GM19238 (cell line): ENCODE measurements at regions not wholly inside any gene's neighbourhood (a gene's known extent, or its start where the extent isn't known, plus 50 kb on each side); places are given as distances from the start of the nearest gene placed in this dataset.
"Not testable (repeated sequence)": the region's sequence is repeated elsewhere in the genome, so short reads cannot be mapped to it uniquely, and the experiment has no call there.

ENCODE experiments used
- DNase-seq: peaks from one replicate; pipeline ENCODE4 v3.0.0; 2011; ENCODE audit warnings: low spot score; ENCODE audit not compliant: insufficient read length

DNA sequence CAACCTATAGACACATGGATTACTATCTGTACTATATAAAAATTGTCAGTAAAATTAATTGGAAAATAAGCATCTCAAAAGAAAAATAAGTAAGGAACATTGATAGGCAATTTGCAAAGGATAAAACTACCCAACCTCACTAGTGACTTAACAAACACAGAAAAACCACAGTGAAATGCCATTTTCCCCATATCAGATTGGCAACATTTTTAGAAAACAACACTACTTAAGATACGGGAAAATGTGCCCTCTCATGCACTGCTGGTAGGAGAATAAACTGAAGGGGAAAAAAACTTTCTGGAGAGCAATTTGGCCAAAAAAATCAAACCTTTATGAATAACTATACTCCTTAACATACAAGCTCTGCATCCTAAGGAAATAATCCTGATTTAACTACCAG is 254.0 kb downstream of the DEPDC1B start:
- DNase-seq = no peak

DNA sequence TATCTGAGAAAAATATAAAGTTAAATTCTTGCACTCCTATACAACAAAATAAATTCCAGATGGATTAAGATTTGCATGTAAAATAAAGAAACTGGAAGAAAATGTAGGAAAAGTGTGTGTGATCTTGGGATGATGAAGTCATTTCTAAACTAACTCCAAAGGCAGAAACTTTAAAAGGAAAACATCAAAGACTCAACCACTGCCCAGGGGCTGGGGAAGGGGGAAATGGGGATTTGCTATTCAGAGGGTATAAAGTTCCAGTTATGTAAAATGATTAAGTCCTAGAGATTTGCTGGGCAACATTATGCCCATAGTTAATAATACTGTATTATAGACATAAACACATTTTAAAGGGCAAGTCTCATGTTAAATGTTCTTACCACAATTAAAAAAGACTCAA is 254.5 kb downstream of the DEPDC1B start:
- no peak for DNase-seq

DNA sequence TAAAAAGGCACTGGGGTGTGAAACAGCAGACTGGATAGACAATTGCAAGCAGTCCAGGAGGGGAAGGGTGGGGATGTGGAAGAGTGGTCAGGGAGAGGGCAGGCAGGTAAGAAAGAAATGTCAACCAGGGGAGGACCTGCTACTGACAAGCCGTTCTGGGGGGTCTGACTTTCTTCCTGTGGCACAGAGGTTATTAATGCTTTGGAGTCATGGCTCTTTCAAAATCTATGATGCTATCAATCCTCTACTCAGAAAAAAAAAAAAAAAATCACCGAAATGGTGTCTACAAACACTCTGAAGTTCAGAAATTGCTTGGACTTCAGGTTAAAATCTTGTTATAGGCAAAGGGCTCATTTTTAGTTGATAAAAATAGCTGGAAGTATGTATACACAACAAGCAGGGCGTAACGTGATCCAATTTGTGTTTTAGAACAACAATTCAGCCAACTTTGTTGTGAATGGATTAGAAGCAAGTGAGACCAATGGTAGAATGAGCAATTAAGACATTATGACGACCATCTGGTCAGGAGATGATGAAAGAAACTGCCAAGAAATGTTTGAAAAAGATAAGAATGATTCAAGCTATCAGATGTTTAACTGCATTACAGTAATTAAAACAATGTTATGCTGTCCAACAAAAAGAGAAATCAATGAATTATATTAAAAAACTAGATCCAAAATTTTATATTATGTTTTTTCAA is 255.2 kb downstream of the DEPDC1B start:
- DNase-seq = no peak

DNA sequence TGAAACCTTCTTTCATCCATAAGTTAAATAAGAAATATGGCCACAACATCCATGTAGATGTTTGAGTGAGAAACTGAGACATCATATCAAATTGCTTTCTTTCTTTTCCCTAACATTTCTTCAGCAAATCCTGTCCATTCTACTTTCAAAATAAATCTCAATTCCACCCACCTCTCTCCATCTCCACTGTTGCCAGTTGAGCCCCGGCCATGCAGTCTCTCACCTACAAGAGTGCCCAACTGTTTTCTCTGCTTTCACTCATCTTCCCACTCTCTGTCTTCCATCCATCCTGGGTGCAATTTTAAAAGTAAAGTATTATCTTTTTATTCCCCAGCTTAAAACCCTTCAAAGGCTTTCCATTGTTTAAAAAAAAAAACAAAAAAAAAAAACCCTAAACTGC is 260.4 kb downstream of the DEPDC1B start:
- DNase-seq = no peak

DNA sequence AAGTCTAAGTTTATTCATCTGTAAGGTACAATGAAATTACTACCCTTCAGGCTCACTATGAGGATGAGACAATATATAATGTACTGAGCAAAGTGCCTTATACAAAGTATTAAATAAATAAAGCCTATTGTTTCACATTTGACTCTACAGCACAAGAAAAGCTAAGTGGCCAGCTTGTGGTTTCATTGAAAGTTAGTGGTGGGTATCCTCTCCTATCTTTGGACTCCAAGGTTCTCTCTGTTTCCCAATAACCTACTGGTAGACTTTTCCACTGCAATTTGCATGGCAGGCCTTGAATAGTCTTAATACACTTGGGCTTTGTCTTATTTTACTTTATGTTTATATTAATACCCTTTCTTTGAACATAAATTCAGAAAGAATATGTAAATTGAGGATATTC is 262.7 kb downstream of the DEPDC1B start:
- no peak for DNase-seq

DNA sequence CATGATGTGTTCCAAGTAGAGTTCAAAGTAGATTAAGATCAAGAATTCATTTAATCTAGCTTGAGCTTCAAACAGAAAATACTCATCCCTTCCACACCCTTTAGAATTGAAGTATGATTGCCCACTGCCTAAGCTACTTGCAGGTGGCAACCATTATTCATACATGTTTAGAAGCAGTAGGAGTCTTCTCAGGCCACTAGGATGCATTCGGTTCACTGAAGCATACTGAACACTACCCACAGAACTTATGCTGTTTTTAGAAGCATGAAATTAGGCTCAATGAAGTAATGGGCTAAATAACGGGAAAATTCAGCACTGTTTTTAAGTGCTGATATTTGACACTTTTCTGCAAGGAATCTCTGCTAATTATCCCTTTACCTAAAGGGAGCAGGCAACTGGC is 263.4 kb downstream of the DEPDC1B start:
- no peak for DNase-seq

DNA sequence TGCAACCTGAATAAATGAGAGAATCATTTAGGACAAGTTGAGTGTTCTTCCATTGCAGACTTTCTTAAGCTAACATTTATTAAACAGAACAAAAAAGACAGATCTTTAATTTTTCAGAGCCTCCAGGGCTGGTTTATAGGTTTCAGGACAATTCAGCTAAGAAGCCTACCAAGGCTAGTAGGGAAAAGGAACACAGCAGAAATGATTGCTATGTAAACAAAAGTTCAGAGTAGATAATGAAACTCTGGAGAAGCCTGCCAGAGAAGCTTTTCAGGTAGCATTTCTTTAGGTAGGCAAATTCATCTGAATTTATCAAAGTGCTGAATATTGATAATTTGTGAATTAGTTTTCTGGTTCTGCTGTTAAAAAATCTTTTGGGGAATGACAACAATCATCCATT is 264.2 kb downstream of the DEPDC1B start:
- no peak for DNase-seq

DNA sequence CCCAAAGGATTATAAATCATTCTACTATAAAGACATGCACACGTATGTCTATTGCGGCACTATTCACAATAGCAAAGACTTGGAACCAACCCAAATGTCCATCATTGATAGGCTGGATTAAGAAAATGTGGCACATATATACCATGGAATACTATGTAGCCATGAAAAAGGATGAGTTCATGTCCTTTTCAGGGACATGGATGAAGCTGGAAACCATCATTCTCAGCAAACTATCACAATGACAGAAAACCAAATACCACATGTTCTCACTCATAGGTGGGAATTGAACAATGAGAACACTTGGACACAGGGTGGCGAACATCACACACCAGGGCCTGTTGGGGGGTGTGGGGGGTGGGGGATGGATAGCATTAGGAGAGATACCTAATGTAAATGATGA is 273.8 kb downstream of the DEPDC1B start:
- not testable (repeated sequence) for DNase-seq

DNA sequence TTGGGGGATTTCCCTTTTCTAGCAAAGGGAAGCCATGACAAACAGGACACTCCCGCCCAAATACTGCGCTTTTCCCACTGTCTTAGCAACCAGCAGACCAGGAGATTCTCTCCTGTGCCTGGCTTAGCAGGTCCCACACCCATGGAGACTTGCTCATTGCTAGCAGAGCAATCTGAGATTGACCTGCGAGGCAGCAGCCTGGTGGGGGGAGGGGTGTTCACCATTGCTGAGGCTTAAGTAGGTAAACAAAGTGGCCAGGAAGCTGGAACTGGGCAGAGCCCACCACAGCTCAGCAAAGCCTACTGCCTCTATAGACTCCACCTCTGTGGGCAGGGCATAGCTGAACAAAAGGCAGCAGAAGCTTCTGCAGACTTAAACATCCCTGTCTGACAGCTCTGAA is 279.2 kb downstream of the DEPDC1B start:
- not testable (repeated sequence) for DNase-seq

DNA sequence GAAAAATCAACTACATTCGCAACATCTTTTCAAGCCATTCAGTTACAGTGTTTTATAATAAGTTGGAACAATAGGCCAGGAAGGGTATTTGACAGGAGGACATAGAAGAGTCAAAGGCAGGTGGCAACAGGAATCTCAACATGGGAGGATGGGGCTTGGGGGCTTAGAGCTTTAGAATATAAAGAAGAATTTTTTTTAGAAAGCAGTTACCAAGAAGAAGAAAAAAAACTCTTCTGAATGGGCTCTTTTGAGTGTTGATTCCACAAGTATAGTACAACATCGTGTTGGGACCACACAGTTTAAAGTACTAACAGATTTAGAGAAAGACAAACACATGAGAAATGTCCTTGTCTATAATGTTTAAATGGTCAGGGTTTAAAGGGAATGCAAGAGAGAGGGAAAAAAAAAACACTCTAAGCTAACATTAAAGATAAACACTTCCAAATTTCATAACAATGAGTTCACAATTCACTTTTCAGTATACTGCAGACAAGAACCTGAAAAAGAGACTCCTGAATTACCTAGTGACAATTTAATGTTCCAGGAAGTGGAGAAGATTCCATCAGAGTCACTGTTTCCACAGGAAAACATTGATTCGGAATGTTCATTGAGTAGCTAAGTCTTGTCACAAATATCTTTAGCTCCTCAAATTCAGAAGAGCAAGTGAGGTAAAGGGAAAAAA is 282.3 kb downstream of the DEPDC1B start:
- DNase-seq = no peak

DNA sequence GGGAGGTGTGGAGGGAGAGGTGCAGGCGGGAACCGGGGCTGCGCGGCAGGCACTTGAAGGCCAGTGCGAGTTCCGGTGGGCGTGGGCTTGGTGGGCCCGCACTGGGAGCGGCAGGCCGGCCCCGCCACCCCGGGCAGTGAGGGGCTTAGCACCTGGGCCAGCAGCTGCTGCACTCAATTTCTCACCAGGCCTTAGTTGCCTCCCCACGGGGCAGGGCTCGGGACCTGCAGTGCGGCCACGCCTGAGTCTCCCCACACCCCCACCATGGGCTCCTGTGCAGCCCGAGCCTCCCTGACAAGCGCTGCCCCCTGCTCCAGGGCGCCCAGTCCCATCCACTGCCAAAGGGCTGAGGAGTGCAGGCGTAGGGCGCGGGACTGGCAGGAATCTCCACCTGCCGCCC is 284.5 kb downstream of the DEPDC1B start:
- no peak for DNase-seq

DNA sequence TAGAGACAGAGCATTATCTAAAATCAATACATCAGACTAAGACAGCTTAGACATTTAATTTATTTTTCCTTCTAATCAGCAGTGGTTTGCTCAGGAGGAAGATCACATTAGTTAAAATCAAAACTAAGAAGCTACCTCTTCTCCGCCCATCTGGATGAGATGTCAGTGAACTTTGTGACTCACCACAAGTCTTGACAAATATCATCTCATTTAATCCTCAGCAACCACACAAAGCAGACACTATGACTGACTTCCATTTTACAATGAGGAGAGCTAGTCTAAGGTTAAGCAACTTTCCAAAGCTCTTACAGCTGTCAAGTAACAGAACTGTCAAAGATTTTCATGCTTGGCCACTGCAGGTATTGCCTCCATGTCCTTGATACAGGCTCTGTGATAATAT is 289.5 kb downstream of the DEPDC1B start:
- no peak for DNase-seq

DNA sequence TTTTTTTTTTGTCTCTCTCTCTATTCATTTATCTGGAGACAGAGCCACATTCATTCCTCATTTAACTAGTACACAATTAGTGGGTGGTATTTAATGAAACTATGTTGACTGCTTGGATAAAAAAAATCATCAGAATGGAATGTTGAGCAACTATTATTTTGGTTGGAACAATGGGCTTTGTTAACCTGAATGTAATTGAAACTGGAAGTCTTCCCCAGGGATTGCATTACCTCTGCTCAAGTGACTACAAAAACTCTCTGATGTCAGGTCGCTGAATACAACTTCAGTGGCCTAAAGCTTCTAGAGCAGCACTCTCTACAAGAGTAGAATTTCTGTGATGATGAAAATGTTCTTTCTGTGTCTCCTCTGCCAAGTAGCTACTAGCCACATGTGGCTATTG is 295.8 kb downstream of the DEPDC1B start:
- no peak for DNase-seq

DNA sequence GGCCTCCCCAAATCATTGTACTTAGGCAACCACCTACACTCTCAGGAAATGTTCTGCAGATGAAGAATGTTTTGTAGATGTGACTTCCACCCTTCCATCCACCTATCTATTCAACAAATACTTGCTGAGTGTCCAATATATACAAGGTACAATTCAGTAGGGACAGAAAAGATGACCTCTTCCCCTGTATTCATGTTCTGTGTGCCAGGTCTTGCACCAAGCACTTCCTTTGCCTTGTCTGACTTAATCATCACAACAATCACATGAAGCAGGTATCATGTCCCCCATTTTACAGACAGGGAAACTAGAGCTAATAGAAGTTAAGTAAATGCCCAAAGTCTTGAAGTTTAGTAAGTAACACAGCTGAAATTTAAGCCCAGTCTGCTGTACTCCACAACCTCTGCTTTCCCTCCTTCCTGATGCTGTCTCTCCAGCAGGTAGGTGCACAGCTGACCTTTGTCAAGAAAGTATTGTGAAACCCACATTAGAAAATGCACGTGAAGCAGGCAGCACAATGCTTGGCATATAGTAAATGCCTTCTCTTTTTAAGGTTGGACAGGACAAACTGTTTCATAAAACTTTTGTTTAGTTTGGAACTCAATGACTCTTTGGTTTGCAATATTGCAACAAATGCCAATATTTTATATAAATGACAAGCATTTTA is 296.5 kb downstream of the DEPDC1B start:
- DNase-seq = no peak

DNA sequence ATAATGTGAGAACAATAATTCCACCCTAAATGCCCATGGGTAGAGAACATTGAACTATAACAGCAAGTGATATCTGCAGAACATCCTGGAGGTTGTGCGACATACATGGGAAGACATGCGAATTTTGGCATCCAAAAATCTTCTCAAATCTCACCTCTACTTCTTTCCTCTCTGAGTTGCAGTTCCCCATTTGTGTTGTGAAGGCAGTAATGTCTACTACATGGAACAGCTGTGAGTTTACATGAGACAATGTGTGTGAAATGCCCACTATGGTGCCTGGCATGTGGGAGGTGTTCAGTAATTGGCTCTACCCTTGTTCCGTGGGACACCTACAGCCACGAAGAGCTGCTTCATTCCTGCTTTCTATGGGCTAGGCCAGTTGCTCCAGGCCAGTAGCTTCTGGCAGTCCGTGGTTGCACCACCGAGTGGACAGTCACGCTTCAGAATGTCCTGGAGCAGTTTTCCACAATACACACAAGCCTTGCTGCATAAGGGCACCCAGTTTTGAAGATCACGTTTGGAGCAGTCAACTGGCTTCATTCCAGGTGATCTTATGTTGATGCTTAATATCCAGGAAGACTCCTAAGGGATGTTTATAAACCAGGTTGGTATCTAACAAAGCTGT is 297.7 kb downstream of the DEPDC1B start:
- no peak for DNase-seq

DNA sequence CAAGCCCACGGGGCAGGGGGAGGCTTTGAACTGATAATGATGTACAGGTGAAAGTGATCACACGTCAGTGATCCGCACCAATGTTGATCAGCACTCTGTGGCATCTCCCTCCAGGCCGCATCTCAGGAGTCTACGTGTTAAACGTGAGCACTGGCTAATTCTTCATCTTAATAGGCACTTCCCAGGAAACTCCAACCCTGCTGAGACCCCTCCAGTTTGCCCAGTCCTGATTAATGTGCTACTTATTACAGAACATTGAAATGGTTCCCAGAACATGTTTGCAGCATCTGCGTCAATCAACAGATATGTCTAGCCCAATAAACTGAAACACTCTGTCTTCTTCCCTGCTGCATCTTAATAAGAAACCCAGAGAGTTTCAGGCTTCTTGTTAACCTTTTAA is 298.4 kb downstream of the DEPDC1B start:
- no peak for DNase-seq

DNA sequence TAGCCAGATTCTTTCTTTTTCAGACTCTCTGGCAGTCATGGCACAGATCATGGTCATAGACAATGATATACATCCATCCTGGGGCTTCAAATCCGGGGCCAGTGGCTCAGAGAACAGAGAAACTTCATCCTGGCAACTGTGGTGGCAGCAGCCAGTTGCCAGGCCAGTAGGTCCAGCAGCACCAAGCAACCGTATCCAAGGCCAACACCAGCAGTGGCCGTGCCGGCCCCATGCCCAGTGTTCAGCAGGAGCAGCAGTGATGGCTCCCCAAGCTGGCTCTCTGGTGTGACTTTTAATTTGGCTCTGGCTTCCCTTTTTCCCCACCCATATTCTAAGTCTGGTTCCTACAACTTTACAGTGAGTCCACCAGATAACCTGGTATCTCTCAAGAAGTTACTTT is 300.5 kb downstream of the DEPDC1B start:
- DNase-seq = no peak

DNA sequence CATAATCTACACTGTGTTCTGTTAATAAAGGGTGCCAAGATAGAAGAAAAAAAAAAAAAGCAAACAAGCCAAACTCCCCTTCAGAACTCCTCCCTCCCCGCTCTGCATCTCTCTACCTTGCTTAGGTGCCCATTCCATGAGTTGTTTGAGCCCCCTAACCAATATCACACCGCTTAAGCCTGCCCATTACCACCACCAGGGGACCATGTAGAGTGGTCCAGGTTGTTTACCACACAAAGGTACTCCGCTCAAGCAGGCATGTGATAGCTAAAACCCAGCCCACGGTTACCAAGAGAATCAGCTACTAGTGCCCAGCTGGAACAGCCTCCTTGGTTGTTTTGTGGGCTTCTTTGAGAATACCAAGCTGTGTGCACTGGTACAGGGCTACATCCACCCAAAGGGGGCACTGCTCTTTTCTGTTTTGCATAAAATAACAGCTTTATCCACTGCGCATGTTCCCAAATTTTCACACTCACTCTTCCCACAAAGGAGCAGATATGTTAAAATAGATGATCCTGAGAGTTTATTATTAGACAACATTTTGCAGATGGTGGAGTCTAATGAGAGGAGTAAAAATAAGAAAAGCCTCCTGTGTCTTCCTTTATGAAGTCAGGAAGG is 304.1 kb downstream of the DEPDC1B start:
- no peak for DNase-seq

DNA sequence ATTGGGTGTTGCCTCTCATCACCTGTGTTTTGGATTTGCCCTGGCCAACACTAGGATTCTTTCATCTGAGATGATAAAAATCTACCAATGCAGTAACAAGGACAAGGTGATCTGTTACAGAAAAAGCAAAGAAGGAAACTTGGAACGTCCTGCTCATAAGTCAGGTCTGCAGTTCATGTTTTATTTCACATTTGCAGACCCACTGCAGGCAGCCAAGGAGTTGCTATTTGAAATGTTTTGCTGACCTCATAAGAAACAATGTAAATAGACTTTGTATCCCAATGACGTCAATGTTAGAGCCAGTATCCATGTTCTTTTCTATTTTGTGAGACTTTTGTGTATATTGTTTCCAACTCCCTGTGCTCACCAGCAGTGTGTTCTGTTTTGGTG is 312.9 kb downstream of the DEPDC1B start:
- no peak for DNase-seq

DNA sequence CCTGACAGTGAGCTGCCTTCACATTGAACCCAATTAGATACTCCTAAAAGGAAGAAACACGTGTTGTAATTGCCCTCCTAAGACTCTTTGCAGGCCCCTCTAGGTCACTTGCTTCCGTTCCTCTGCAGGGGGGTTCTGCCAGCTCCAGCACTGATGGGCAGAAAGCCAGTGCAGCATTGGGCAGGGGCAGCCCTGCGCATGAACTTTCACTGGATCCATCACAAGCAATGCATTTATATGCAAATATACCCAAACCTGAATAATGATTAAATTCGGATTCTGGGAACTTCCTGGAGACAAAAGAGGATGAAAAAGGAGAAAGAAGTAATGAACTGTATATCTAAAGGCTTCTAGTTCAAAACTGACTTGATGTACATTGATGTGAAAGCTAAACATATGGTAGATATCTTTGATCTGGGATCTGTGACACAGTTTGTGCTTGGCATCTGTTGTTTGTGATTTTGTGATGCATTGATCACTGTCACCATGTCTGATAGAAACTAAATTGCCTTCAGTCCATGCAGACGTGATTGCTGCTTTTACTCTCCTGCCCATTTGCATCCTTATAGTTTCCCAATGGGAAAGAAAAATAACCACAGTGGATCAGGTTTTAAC is 313.4 kb downstream of the DEPDC1B start:
- no peak for DNase-seq

DNA sequence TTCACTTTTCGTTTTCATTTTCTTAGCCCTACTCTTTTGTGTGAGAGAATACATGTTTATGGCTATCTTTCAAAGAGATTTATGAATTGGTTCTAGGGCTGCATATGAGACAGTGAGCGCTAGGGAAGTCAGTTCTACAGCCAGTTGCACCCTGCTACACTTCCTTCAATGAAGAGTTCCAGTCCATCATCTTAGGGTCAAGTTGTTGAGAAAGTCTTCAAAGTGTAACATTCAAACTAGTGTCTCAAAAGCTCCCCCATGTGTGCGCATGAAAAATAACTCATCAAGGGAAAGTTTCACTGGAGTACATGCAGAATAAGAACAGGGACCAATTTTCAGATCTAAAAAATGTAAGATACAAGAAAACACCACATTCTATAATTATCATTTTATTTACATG is 317.2 kb downstream of the DEPDC1B start:
- DNase-seq = no peak

DNA sequence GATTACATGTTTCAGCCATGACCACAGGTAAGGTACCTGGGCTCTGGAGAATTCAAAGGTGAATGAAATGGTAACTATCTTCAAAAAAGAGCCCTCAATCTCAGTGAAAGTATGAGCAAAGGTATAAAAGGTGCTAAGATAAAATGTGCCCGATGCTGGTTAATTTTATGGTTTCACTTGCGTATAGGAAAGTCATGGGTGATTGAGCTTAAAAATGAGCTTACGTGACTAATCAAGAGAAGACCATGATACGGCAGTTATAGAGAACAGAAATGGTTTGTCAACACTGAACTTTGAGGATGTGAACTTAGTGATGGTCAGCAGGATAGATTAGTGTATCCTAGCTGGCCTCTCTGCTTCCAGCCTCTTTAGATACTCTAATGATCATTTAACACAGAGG is 320.1 kb downstream of the DEPDC1B start:
- no peak for DNase-seq
